Mesenchymal stem cell (in vitro differentiated cells and primary cell): ENCODE measurements at regions not wholly inside any gene's neighbourhood (a gene's known extent, or its start where the extent isn't known, plus 50 kb on each side); places are given as distances from the start of the nearest gene placed in this dataset.

Experiments used
- DNase-seq: peaks from one replicate; pipeline ENCODE4 v3.0.0-alpha.2; 2013
- H2AFZ ChIP-seq: one replicate; pipeline ENCODE4 v1.6.1; 2013; ENCODE audit warnings: low read depth, mild to moderate bottlenecking, control low read depth, inconsistent platforms, low read length, moderate library complexity
- H2AK5ac ChIP-seq: 2 replicates; pipeline ENCODE4 v1.6.1; 2013; ENCODE audit warnings: low read length, moderate library complexity, mild to moderate bottlenecking, inconsistent platforms; ENCODE audit not compliant: severe bottlenecking
- H2BK120ac ChIP-seq: one replicate; pipeline ENCODE4 v1.6.1; 2013; ENCODE audit warnings: low read depth, mild to moderate bottlenecking, inconsistent platforms, low read length, moderate library complexity
- H2BK12ac ChIP-seq, 2 experiments: one replicate each; pipeline ENCODE4 v1.6.1; 2013; ENCODE audit warnings: inconsistent platforms in 2 of 2, low read length in 2 of 2, mild to moderate bottlenecking in 2 of 2, moderate library complexity in 2 of 2, control low read depth in 1 of 2
- H2BK15ac ChIP-seq: one replicate; pipeline ENCODE4 v1.6.1; 2013; ENCODE audit warnings: mild to moderate bottlenecking, low read depth, inconsistent platforms; ENCODE audit not compliant: poor library complexity, severe bottlenecking
- H2BK5ac ChIP-seq: 2 replicates; pipeline ENCODE4 v1.6.1; 2013; ENCODE audit warnings: low read depth, mild to moderate bottlenecking, low read length, control low read depth, inconsistent platforms; ENCODE audit not compliant: poor library complexity, severe bottlenecking
- H3K14ac ChIP-seq, 2 experiments: one replicate each; pipeline ENCODE4 v1.6.1; 2013; ENCODE audit warnings: inconsistent platforms in 2 of 2, low read length in 2 of 2, control low read depth in 1 of 2, mild to moderate bottlenecking in 1 of 2, moderate library complexity in 1 of 2
- H3K18ac ChIP-seq, 2 experiments: one replicate each; pipeline ENCODE4 v1.6.1; 2013; ENCODE audit warnings: inconsistent platforms in 2 of 2, low read length in 2 of 2, control low read depth in 1 of 2, low read depth in 1 of 2, mild to moderate bottlenecking in 1 of 2
- H3K23ac ChIP-seq, 2 experiments: one replicate each; pipeline ENCODE4 v1.6.1; 2013; ENCODE audit warnings: inconsistent platforms in 2 of 2, low read length in 2 of 2, mild to moderate bottlenecking in 2 of 2, moderate library complexity in 2 of 2, control low read depth in 1 of 2
- H3K27ac ChIP-seq: 2 replicates; pipeline ENCODE4 v1.5.1; 2013; ENCODE audit warnings: mild to moderate bottlenecking, moderate library complexity, low read length, control low read depth, inconsistent platforms; ENCODE audit not compliant: poor library complexity, severe bottlenecking
- H3K27me3 ChIP-seq, 2 experiments: 2 replicates each; pipeline versions ENCODE4 v1.6.1 to v1.7.0; 2013; ENCODE audit warnings: low read length in 2 of 2, mild to moderate bottlenecking in 2 of 2, moderate library complexity in 2 of 2, control low read depth in 1 of 2, inconsistent platforms in 1 of 2; ENCODE audit not compliant: control insufficient read depth in 1 of 2, insufficient read depth in 1 of 2
- H3K36me3 ChIP-seq, 2 experiments: 2 replicates each; pipeline versions ENCODE4 v1.6.1 to v1.7.0; 2013; ENCODE audit warnings: low read length in 2 of 2, control low read depth in 1 of 2, inconsistent platforms in 1 of 2, low read depth in 1 of 2, mild to moderate bottlenecking in 1 of 2; ENCODE audit not compliant: insufficient read depth in 2 of 2, control insufficient read depth in 1 of 2
- H3K4ac ChIP-seq, 2 experiments: one replicate each; pipeline ENCODE4 v1.6.1; 2013; ENCODE audit warnings: inconsistent platforms in 2 of 2, low read length in 2 of 2, mild to moderate bottlenecking in 2 of 2, moderate library complexity in 2 of 2, control low read depth in 1 of 2, low read depth in 1 of 2
- H3K4me1 ChIP-seq: 2 replicates; pipeline ENCODE4 v1.6.1; 2013; ENCODE audit warnings: low read depth, low read length, control low read depth; ENCODE audit not compliant: control insufficient read depth, insufficient read depth
- H3K4me2 ChIP-seq: 2 replicates; pipeline ENCODE4 v1.6.1; 2013; ENCODE audit warnings: low read length, mild to moderate bottlenecking, inconsistent platforms; ENCODE audit not compliant: poor library complexity, severe bottlenecking
- H3K4me3 ChIP-seq, 2 experiments: 2 replicates each; pipeline versions ENCODE4 v1.5.1 to v1.7.0; 2013; ENCODE audit warnings: low read length in 2 of 2, mild to moderate bottlenecking in 2 of 2, control low read depth in 1 of 2, low read depth in 1 of 2; ENCODE audit not compliant: insufficient read depth in 1 of 2
- H3K79me1 ChIP-seq: replicated peaks from 2 replicates; pipeline ENCODE4 v1.6.1; 2013; ENCODE audit warnings: mild to moderate bottlenecking, control low read depth, low read length, inconsistent platforms; ENCODE audit not compliant: poor library complexity, severe bottlenecking
- H3K9ac ChIP-seq: 2 replicates; pipeline ENCODE4 v1.7.0; 2013; ENCODE audit warnings: mild to moderate bottlenecking, low read length, moderate library complexity
- H3K9me3 ChIP-seq: 2 replicates; pipeline ENCODE4 v1.7.0; 2013; ENCODE audit warnings: mild to moderate bottlenecking, low read length; ENCODE audit not compliant: control insufficient read depth
- H4K8ac ChIP-seq: one replicate; pipeline ENCODE4 v1.6.1; 2013; ENCODE audit warnings: inconsistent platforms, mild to moderate bottlenecking, low read length, moderate library complexity
- H4K91ac ChIP-seq: one replicate; pipeline ENCODE4 v1.6.1; 2013; ENCODE audit warnings: mild to moderate bottlenecking, low read length, inconsistent platforms
- WGBS: methylation state at CpG from one replicate; pipeline ENCODE4 v1.1.7; 2013; ENCODE audit warnings: mixed read lengths; 5-methylcytosine and 5-hydroxymethylcytosine counted together

- H3K79me1 ChIP-seq = no peaks in the 10 kb centered on the region
- no peak overlapping the region for H2AFZ ChIP-seq
- no peak overlapping the region for H3K4me2 ChIP-seq
- no peak overlapping the region for H3K18ac ChIP-seq
- H3K14ac ChIP-seq = no peak overlapping the region
- H4K8ac ChIP-seq = no peak overlapping the region
- H3K4ac ChIP-seq = no peak overlapping the region
- H2BK120ac ChIP-seq = no peak overlapping the region
- no peak overlapping the region for H2BK15ac ChIP-seq
- H3K27ac ChIP-seq = no peak overlapping the region
- H2BK5ac ChIP-seq = no peak overlapping the region
- no peak overlapping the region for H3K9ac ChIP-seq
- H2BK12ac ChIP-seq = no peak overlapping the region
- H3K4me3 ChIP-seq = no peak overlapping the region
- H3K23ac ChIP-seq = no peak overlapping the region
- no peak overlapping the region for H4K91ac ChIP-seq
- H3K36me3 ChIP-seq = no peaks in the 10 kb centered on the region
- H2AK5ac ChIP-seq = no peak overlapping the region
- DNase-seq = no peak
- WGBS = 59% methylated on average over 2 of the region's 2 CpGs
- H3K27me3 ChIP-seq = no peaks in the 10 kb centered on the region
- no peaks in the 10 kb centered on the region for H3K9me3 ChIP-seq
- no peaks in the 10 kb centered on the region for H3K4me1 ChIP-seq
Observed at GRCh38 chr6:90694802-90695201, 107.9 kb upstream of the MAP3K7 start.

GRCh38 chr6:90691823-90692222 lies 105.0 kb upstream of the MAP3K7 start:
- Histone ChIP-seq H3K23ac (no peak overlapping the region), H2AFZ (no peak overlapping the region), H4K91ac (no peak overlapping the region), H2AK5ac (no peak overlapping the region), H2BK15ac (no peak overlapping the region), H3K9me3 (no peaks in the 10 kb centered on the region), H2BK12ac (no peak overlapping the region), H3K4me1 (no peaks in the 10 kb centered on the region), H3K14ac (no peak overlapping the region), H3K4me3 (no peak overlapping the region), H3K79me1 (no peaks in the 10 kb centered on the region), H3K27me3 (no peaks in the 10 kb centered on the region), H2BK120ac (no peak overlapping the region), H3K9ac (no peak overlapping the region), H2BK5ac (no peak overlapping the region), H3K27ac (no peak overlapping the region), H3K36me3 (no peaks in the 10 kb centered on the region), H4K8ac (no peak overlapping the region), H3K4me2 (no peak overlapping the region), H3K4ac (no peak overlapping the region), H3K18ac (no peak overlapping the region)
- no peak for DNase-seq
- 47% methylated on average over 1 of the region's 1 CpG for WGBS

- DNase-seq = no peak
- H2AFZ ChIP-seq = no peak overlapping the region
- H3K27me3 ChIP-seq = no peaks in the 10 kb centered on the region
- no peak overlapping the region for H2BK5ac ChIP-seq
- H3K4me1 ChIP-seq = no peaks in the 10 kb centered on the region
- H3K9me3 ChIP-seq = no peaks in the 10 kb centered on the region
- no peaks in the 10 kb centered on the region for H3K79me1 ChIP-seq
- H2BK12ac ChIP-seq = no peak overlapping the region
- no peak overlapping the region for H3K4ac ChIP-seq
- no peak overlapping the region for H4K91ac ChIP-seq
- H3K36me3 ChIP-seq = no peaks in the 10 kb centered on the region
- H3K18ac ChIP-seq = no peak overlapping the region
- no peak overlapping the region for H2BK15ac ChIP-seq
- H2AK5ac ChIP-seq = no peak overlapping the region
- no peak overlapping the region for H3K4me3 ChIP-seq
- no peak overlapping the region for H4K8ac ChIP-seq
- H3K4me2 ChIP-seq = no peak overlapping the region
- H2BK120ac ChIP-seq = no peak overlapping the region
- H3K23ac ChIP-seq = no peak overlapping the region
- no peak overlapping the region for H3K27ac ChIP-seq
- no peak overlapping the region for H3K9ac ChIP-seq
- no peak overlapping the region for H3K14ac ChIP-seq
Observed at GRCh38 chr6:90689172-90689571, 102.3 kb upstream of the MAP3K7 start.

- no peak overlapping the region for H4K91ac ChIP-seq
- H3K27ac ChIP-seq = no peak overlapping the region
- WGBS = 60% methylated on average over 1 of the region's 3 CpGs
- no peak overlapping the region for H3K4ac ChIP-seq
- H2AK5ac ChIP-seq = no peak overlapping the region
- H3K36me3 ChIP-seq = no peaks in the 10 kb centered on the region
- no peak overlapping the region for H2BK15ac ChIP-seq
- no peaks in the 10 kb centered on the region for H3K4me1 ChIP-seq
- H3K23ac ChIP-seq = no peak overlapping the region
- no peak overlapping the region for H2BK120ac ChIP-seq
- no peak overlapping the region for H2BK5ac ChIP-seq
- H4K8ac ChIP-seq = no peak overlapping the region
- DNase-seq = no peak
- H3K14ac ChIP-seq = no peak overlapping the region
- H3K9ac ChIP-seq = no peak overlapping the region
- no peak overlapping the region for H3K18ac ChIP-seq
- no peak overlapping the region for H3K4me3 ChIP-seq
- H3K4me2 ChIP-seq = no peak overlapping the region
- H2BK12ac ChIP-seq = no peak overlapping the region
- no peaks in the 10 kb centered on the region for H3K27me3 ChIP-seq
- no peaks in the 10 kb centered on the region for H3K79me1 ChIP-seq
- no peaks in the 10 kb centered on the region for H3K9me3 ChIP-seq
- H2AFZ ChIP-seq = no peak overlapping the region
Observed at GRCh38 chr6:90687775-90688380, 101.0 kb upstream of the MAP3K7 start.
